ENCODE measurements at regions not wholly inside any gene's neighbourhood (a gene's known extent, or its start where the extent isn't known, plus 50 kb on each side); places are given as distances from the start of the nearest gene placed in this dataset.

DNA sequence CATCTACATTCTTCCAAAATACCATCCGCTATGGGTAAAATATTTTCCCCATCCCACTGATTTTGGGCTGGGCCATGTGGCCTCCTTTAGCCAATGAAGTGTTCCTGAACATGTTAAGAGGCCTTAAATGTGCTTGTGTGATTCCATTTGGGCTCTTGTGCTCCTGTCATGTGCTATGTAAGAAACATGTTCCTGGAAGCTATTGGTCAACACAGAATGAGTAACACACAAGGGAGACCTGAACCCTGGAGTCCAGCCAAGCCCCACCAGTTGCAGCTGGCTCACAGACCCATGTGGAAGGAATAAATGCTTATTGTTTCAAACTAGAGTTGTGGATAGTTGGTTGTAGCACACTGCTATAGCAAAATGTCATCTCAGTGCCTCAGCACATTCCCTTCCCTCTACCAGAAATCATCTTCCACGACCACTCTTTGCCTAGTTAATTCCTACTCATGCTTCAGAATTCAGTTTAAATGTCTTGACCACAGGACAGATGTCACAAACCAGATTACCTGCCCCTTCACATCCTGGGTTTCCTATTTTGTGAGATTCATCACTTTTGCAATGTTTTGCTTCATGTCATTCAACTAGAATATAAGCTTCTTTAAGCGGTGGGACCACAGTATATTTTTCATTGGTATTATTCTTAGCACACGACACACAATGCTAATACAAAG, 217.3 kb upstream of the EEA1 start:
- Histone ChIP-seq H3K4me3 (ENCODE audit: low read length) (no peak overlapping the region), H3K4me2 (ENCODE audit: low read length) (no peak overlapping the region), H3K9me2 (ENCODE audit: insufficient read depth, low read length) (no peaks in the 10 kb centered on the region), H3K36me3 (ENCODE audit: insufficient read depth, low read length) (no peaks in the 10 kb centered on the region), H3K9ac (ENCODE audit: low read length) (no peak overlapping the region), H3K9me3 (ENCODE audit: low read length) (no peaks in the 10 kb centered on the region), H3K27me3 (ENCODE audit: insufficient read depth, low read depth, low read length) (no peaks in the 10 kb centered on the region), H3K27ac (ENCODE audit: low read length) (no peak overlapping the region), H2AFZ (ENCODE audit: low read depth, low read length) (no peak overlapping the region), H4K20me1 (ENCODE audit: insufficient read depth) (no peaks in the 10 kb centered on the region), H3K79me2 (replicated peaks; ENCODE audit: insufficient read depth, low read length) (no peaks in the 10 kb centered on the region), H3F3A (ENCODE audit: insufficient read depth, low read length, poor library complexity, severe bottlenecking) (no peaks in the 10 kb centered on the region)
- TF ChIP-seq SMC3 (conservative IDR thresholded peaks at IDR 0.05; ENCODE audit: poor library complexity) (no peak), RAD21 (conservative IDR thresholded peaks at IDR 0.05) (no peak), MXI1 (conservative IDR thresholded peaks at IDR 0.05; ENCODE audit: poor library complexity, severe bottlenecking) (no peak), EP300 (conservative IDR thresholded peaks at IDR 0.05; ENCODE audit: poor library complexity, severe bottlenecking) (no peak), TAF1 (IDR thresholded peaks at IDR 0.05; ENCODE audit: low read depth) (no peak), POLR2AphosphoS5 (IDR thresholded peaks at IDR 0.05) (no peak), EZH2 (IDR thresholded peaks at IDR 0.05; ENCODE audit: borderline replicate concordance, insufficient read depth, low read length, poor library complexity, severe bottlenecking) (no peak)
- TF ChIP-seq, protein P1, sequence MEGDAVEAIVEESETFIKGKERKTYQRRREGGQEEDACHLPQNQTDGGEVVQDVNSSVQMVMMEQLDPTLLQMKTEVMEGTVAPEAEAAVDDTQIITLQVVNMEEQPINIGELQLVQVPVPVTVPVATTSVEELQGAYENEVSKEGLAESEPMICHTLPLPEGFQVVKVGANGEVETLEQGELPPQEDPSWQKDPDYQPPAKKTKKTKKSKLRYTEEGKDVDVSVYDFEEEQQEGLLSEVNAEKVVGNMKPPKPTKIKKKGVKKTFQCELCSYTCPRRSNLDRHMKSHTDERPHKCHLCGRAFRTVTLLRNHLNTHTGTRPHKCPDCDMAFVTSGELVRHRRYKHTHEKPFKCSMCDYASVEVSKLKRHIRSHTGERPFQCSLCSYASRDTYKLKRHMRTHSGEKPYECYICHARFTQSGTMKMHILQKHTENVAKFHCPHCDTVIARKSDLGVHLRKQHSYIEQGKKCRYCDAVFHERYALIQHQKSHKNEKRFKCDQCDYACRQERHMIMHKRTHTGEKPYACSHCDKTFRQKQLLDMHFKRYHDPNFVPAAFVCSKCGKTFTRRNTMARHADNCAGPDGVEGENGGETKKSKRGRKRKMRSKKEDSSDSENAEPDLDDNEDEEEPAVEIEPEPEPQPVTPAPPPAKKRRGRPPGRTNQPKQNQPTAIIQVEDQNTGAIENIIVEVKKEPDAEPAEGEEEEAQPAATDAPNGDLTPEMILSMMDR (IDR thresholded peaks at IDR 0.05; ENCODE audit: poor library complexity, severe bottlenecking), result no peak
- TF ChIP-seq, protein P2, sequence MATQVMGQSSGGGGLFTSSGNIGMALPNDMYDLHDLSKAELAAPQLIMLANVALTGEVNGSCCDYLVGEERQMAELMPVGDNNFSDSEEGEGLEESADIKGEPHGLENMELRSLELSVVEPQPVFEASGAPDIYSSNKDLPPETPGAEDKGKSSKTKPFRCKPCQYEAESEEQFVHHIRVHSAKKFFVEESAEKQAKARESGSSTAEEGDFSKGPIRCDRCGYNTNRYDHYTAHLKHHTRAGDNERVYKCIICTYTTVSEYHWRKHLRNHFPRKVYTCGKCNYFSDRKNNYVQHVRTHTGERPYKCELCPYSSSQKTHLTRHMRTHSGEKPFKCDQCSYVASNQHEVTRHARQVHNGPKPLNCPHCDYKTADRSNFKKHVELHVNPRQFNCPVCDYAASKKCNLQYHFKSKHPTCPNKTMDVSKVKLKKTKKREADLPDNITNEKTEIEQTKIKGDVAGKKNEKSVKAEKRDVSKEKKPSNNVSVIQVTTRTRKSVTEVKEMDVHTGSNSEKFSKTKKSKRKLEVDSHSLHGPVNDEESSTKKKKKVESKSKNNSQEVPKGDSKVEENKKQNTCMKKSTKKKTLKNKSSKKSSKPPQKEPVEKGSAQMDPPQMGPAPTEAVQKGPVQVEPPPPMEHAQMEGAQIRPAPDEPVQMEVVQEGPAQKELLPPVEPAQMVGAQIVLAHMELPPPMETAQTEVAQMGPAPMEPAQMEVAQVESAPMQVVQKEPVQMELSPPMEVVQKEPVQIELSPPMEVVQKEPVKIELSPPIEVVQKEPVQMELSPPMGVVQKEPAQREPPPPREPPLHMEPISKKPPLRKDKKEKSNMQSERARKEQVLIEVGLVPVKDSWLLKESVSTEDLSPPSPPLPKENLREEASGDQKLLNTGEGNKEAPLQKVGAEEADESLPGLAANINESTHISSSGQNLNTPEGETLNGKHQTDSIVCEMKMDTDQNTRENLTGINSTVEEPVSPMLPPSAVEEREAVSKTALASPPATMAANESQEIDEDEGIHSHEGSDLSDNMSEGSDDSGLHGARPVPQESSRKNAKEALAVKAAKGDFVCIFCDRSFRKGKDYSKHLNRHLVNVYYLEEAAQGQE (IDR thresholded peaks at IDR 0.05; ENCODE audit: borderline replicate concordance), result no peak

DNA sequence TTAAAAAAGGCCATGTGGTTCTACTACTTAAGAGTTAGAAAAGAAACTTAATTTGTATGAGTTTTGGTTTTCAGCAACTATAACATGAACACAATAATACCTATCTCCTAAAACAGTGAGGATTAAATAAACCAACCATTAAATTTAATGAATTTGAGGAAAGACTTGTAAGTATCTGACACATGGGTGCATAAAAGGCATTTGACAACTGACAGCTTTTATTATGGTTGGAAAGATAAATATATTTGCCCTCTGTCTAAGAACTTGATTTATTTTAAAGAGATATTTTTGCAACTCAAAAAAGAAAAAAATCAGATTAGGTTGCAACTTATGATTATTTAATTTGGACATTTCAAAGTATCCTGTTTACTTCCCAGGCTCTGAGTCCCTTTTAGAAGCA, 217.9 kb upstream of the EEA1 start:
- H2AFZ ChIP-seq (ENCODE audit: low read depth, low read length), result no peak overlapping the region
- no peaks in the 10 kb centered on the region for H3K9me3 ChIP-seq (ENCODE audit: low read length)
- H3K36me3 ChIP-seq (ENCODE audit: insufficient read depth, low read length), result no peaks in the 10 kb centered on the region
- no peak overlapping the region for H3K27ac ChIP-seq (ENCODE audit: low read length)
- no peak overlapping the region for H3K4me3 ChIP-seq (ENCODE audit: low read length)
- H3K9ac ChIP-seq (ENCODE audit: low read length), result no peak overlapping the region
- no peaks in the 10 kb centered on the region for H4K20me1 ChIP-seq (ENCODE audit: insufficient read depth)
- no peaks in the 10 kb centered on the region for H3K9me2 ChIP-seq (ENCODE audit: insufficient read depth, low read length)
- no peak overlapping the region for H3K4me2 ChIP-seq (ENCODE audit: low read length)
- H3K27me3 ChIP-seq (ENCODE audit: insufficient read depth, low read depth, low read length), result no peaks in the 10 kb centered on the region
- no peaks in the 10 kb centered on the region for H3K79me2 ChIP-seq (replicated peaks; ENCODE audit: insufficient read depth, low read length)
- TF ChIP-seq, protein P2 (IDR thresholded peaks at IDR 0.05; ENCODE audit: borderline replicate concordance), result no peak
- TF ChIP-seq, protein P1 (IDR thresholded peaks at IDR 0.05; ENCODE audit: poor library complexity, severe bottlenecking), result no peak
- TF ChIP-seq TAF1 (IDR thresholded peaks at IDR 0.05; ENCODE audit: low read depth), result no peak
- no peaks in the 10 kb centered on the region for H3F3A ChIP-seq (ENCODE audit: insufficient read depth, low read length, poor library complexity, severe bottlenecking)

Data from neural cell (in vitro differentiated cells).